Body of pancreas (tissue), 4 donors: ENCODE measurements at regions not wholly inside any gene's neighbourhood (a gene's known extent, or its start where the extent isn't known, plus 50 kb on each side); places are given as distances from the start of the nearest gene placed in this dataset.

Experiments used
- CTCF ChIP-seq, 7 experiments: fragments of 450-650 bp in 4 of 7; fragments of 200-600 bp in 3 of 7; sonication (generic) in 3 of 7; IDR thresholded peaks; one replicate each; pipeline ENCODE4 v1.5.1; 2016 to 2019; ENCODE audit warnings: antibody characterized with exemption in 7 of 7
- POLR2A ChIP-seq, 3 donors: fragments of 450-650 bp; IDR thresholded peaks; one replicate each; pipeline ENCODE4 v1.6.1; 2016; ENCODE audit warnings: antibody characterized with exemption in 3 of 3, mild to moderate bottlenecking in 2 of 3

GRCh38 chr7:128167042-128167701 is 73.9 kb upstream of the LEP start:
- TF ChIP-seq CTCF (IDR thresholded peaks at IDR 0.05) (no peak), POLR2A (IDR thresholded peaks at IDR 0.05) (peak in 2 of 3 donors; percentile 39 to 50)
